ENCODE measurements at regions not wholly inside any gene's neighbourhood (a gene's known extent, or its start where the extent isn't known, plus 50 kb on each side); places are given as distances from the start of the nearest gene placed in this dataset.

- intact Hi-C loops (cut with DNase I) = no loop called here
- Histone ChIP-seq H3K4me1 (peaks cover 0 to 16% (median 12%) of the 10 kb centered on the region in 9 donors), H3K27ac (no peak overlapping the region), H3K27me3 (peaks cover 0 to 13% (median 0%) of the 10 kb centered on the region in 7 donors), H3K4me3 (no peak overlapping the region), H3K9me3 (no peaks in the 10 kb centered on the region), H3K36me3 (no peaks in the 10 kb centered on the region)
- no peak for TF ChIP-seq CTCF (IDR thresholded peaks at IDR 0.05)
- no peak for DNase-seq
- WGBS, 2 donors = 45 to 64% methylated on average over 3 of the region's 3 CpGs
- ATAC-seq = peak in 2 of 8 donors; percentile 44 to 48
Measured at GRCh38 chrX:68901519-68901918, 72.7 kb downstream of the EFNB1 start.

- Histone ChIP-seq H3K4me1 (peaks cover 11 to 45% (median 36%) of the 10 kb centered on the region in 9 donors), H3K4me3 (no peak overlapping the region), H3K9me3 (no peaks in the 10 kb centered on the region), H3K36me3 (no peaks in the 10 kb centered on the region), H3K27ac (no peak overlapping the region), H3K27me3 (peaks cover 0 to 13% (median 0%) of the 10 kb centered on the region in 7 donors)
- intact Hi-C loops (cut with DNase I) = loop anchor here in 4 of 10 donors (5.0 to 10.0 kb wide), 3 partner anchors 34 to 96 kb away; no protein-coding TSS in a partner anchor
- ATAC-seq (no peak), DNase-seq (no peak)
- WGBS, 2 donors = 91 to 95% methylated on average over 8 of the region's 8 CpGs
- no peak for TF ChIP-seq CTCF (IDR thresholded peaks at IDR 0.05)
Measured at GRCh38 chrX:68898598-68898997, 69.8 kb downstream of the EFNB1 start.

- Histone ChIP-seq H3K4me3 (no peak overlapping the region), H3K4me1 (peaks cover 11 to 53% (median 37%) of the 10 kb centered on the region in 9 donors), H3K27ac (peak overlapping the region in 5 of 10 donors; percentile 88 to 92 (median 91)), H3K36me3 (no peaks in the 10 kb centered on the region), H3K9me3 (no peaks in the 10 kb centered on the region), H3K27me3 (peaks cover 0 to 19% (median 0%) of the 10 kb centered on the region in 7 donors)
- ATAC-seq (no peak), DNase-seq (no peak)
- 46 to 55% methylated on average over 8 of the region's 8 CpGs for WGBS, 2 donors
- TF ChIP-seq CTCF (IDR thresholded peaks at IDR 0.05) = no peak
- intact Hi-C loops (cut with DNase I) = loop anchor here in 4 of 10 donors (5.0 to 10.0 kb wide), 3 partner anchors 35 to 97 kb away; no protein-coding TSS in a partner anchor
Measured at GRCh38 chrX:68897118-68897945, 68.5 kb downstream of the EFNB1 start.

GRCh38 chrX:68896581-68896980 lies 67.8 kb downstream of the EFNB1 start:
- intact Hi-C loops (cut with DNase I) = loop anchor here in 4 of 10 donors (5.0 to 10.0 kb wide), 3 partner anchors 36 to 98 kb away; no protein-coding TSS in a partner anchor
- Histone ChIP-seq H3K27ac (peak overlapping the region in 7 of 10 donors; percentile 88 to 93 (median 91)), H3K36me3 (no peaks in the 10 kb centered on the region), H3K4me1 (peaks cover 11 to 53% (median 37%) of the 10 kb centered on the region in 9 donors), H3K27me3 (peaks cover 0 to 25% (median 0%) of the 10 kb centered on the region in 7 donors), H3K4me3 (no peak overlapping the region), H3K9me3 (no peaks in the 10 kb centered on the region)
- no peak for ATAC-seq
- 65 to 74% methylated on average over 6 of the region's 6 CpGs for WGBS, 2 donors
- no peak for TF ChIP-seq CTCF (IDR thresholded peaks at IDR 0.05)
- no peak for DNase-seq

Data from heart right ventricle (tissue), 16 donors.